ENCODE measurements at regions not wholly inside any gene's neighbourhood (a gene's known extent, or its start where the extent isn't known, plus 50 kb on each side); places are given as distances from the start of the nearest gene placed in this dataset.

DNA sequence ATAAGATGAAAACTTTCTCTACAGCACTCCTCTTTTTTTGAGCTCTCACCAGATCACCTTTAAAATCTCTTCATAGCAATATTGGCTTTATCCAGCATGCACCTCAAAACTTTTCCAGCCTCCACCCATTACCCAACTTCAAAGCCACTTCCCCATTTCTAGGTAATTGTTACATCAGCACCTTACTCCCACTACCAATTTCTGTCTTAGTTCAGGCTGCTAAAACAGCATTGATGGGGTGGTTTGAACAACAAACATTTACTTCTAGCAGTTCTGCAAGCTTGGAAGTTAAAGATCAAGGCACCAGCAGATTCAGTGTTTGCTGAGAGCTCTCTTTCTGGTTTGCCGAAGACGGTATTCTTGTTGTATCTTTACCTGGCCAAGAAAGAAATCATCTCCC, 114.0 kb upstream of the SLC39A10 start:
- no peak overlapping the region for H3K4me3 ChIP-seq (ENCODE audit: low read depth in 2 of 2, low read length in 1 of 2)
- H3K27me3 ChIP-seq (ENCODE audit: insufficient read depth) = no peaks in the 10 kb centered on the region
- H3K79me2 ChIP-seq (ENCODE audit: insufficient read depth) = no peaks in the 10 kb centered on the region
- ChIA-PET CTCF (no interaction called here), POLR2A (no interaction called here)
- H3K9me3 ChIP-seq = no peaks in the 10 kb centered on the region
- no peaks in the 10 kb centered on the region for H3K4me1 ChIP-seq (ENCODE audit: control insufficient read depth in 1 of 2, insufficient read depth in 2 of 2, low read depth in 1 of 2, low read length in 1 of 2)
- TF ChIP-seq RCOR1 (IDR thresholded peaks at IDR 0.05; ENCODE audit: low read length) = no peak
- TF ChIP-seq ELF1 (IDR thresholded peaks at IDR 0.05) = no peak
- no peaks in the 10 kb centered on the region for H3K9me2 ChIP-seq
- H3K4me2 ChIP-seq = no peak overlapping the region
- no peaks in the 10 kb centered on the region for H3K36me3 ChIP-seq (replicated peaks in 1 of 2; ENCODE audit: control insufficient read depth in 1 of 2, insufficient read depth in 2 of 2, low read length in 1 of 2)
- DNase-seq = no peak
- H4K20me1 ChIP-seq (ENCODE audit: insufficient read depth) = no peaks in the 10 kb centered on the region
- no peak overlapping the region for H3K9ac ChIP-seq
- 97% methylated on average over 2 of the region's 2 CpGs for WGBS (ENCODE audit: low lambda C conversion rate)
- peaks cover 9% of the 10 kb centered on the region for H3F3A ChIP-seq (replicated peaks; ENCODE audit: insufficient read depth)
- H3K27ac ChIP-seq (ENCODE audit: low read depth in 2 of 2, low read length in 1 of 2) = no peak overlapping the region
- no peak overlapping the region for H2AFZ ChIP-seq (ENCODE audit: low read depth)

GRCh38 chr2:195542067-195542466, 115.0 kb upstream of the SLC39A10 start:
- TF ChIP-seq RFX5 (IDR thresholded peaks at IDR 0.05; ENCODE audit: low read length) = no peak
- no peak for TF ChIP-seq CHD2 (IDR thresholded peaks at IDR 0.05; ENCODE audit: low read length, partially characterized antibody)
- TF ChIP-seq FOXM1 (IDR thresholded peaks at IDR 0.05; ENCODE audit: low read depth) = no peak
- no peak for TF ChIP-seq FOSL2 (IDR thresholded peaks at IDR 0.05; ENCODE audit: borderline replicate concordance, low read depth)
- no peak for TF ChIP-seq YY1 (IDR thresholded peaks at IDR 0.05; ENCODE audit: low read depth)
- no peak for TF ChIP-seq SMC3 (IDR thresholded peaks at IDR 0.05; ENCODE audit: low read depth, low read length)
- TF ChIP-seq RCOR1 (IDR thresholded peaks at IDR 0.05; ENCODE audit: low read length) = no peak
- TF ChIP-seq, protein P1, sequence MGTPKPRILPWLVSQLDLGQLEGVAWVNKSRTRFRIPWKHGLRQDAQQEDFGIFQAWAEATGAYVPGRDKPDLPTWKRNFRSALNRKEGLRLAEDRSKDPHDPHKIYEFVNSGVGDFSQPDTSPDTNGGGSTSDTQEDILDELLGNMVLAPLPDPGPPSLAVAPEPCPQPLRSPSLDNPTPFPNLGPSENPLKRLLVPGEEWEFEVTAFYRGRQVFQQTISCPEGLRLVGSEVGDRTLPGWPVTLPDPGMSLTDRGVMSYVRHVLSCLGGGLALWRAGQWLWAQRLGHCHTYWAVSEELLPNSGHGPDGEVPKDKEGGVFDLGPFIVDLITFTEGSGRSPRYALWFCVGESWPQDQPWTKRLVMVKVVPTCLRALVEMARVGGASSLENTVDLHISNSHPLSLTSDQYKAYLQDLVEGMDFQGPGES (IDR thresholded peaks at IDR 0.05; ENCODE audit: low read depth, low read length) = no peak
- TF ChIP-seq, protein P2, sequence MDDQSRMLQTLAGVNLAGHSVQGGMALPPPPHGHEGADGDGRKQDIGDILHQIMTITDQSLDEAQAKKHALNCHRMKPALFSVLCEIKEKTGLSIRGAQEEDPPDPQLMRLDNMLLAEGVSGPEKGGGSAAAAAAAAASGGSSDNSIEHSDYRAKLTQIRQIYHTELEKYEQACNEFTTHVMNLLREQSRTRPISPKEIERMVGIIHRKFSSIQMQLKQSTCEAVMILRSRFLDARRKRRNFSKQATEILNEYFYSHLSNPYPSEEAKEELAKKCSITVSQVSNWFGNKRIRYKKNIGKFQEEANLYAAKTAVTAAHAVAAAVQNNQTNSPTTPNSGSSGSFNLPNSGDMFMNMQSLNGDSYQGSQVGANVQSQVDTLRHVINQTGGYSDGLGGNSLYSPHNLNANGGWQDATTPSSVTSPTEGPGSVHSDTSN (IDR thresholded peaks at IDR 0.05) = no peak
- TF ChIP-seq, protein P3, sequence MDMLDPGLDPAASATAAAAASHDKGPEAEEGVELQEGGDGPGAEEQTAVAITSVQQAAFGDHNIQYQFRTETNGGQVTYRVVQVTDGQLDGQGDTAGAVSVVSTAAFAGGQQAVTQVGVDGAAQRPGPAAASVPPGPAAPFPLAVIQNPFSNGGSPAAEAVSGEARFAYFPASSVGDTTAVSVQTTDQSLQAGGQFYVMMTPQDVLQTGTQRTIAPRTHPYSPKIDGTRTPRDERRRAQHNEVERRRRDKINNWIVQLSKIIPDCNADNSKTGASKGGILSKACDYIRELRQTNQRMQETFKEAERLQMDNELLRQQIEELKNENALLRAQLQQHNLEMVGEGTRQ (IDR thresholded peaks at IDR 0.05; ENCODE audit: borderline replicate concordance, low read depth, low read length) = no peak
- no peak for TF ChIP-seq GATA2 (CRISPR knock-in tag; IDR thresholded peaks at IDR 0.05)
- no peak for TF ChIP-seq RXRA (IDR thresholded peaks at IDR 0.05; ENCODE audit: borderline replicate concordance, low read depth)
- no peak for TF ChIP-seq NFIC (IDR thresholded peaks at IDR 0.05; ENCODE audit: borderline replicate concordance)
- TF ChIP-seq, protein P4, sequence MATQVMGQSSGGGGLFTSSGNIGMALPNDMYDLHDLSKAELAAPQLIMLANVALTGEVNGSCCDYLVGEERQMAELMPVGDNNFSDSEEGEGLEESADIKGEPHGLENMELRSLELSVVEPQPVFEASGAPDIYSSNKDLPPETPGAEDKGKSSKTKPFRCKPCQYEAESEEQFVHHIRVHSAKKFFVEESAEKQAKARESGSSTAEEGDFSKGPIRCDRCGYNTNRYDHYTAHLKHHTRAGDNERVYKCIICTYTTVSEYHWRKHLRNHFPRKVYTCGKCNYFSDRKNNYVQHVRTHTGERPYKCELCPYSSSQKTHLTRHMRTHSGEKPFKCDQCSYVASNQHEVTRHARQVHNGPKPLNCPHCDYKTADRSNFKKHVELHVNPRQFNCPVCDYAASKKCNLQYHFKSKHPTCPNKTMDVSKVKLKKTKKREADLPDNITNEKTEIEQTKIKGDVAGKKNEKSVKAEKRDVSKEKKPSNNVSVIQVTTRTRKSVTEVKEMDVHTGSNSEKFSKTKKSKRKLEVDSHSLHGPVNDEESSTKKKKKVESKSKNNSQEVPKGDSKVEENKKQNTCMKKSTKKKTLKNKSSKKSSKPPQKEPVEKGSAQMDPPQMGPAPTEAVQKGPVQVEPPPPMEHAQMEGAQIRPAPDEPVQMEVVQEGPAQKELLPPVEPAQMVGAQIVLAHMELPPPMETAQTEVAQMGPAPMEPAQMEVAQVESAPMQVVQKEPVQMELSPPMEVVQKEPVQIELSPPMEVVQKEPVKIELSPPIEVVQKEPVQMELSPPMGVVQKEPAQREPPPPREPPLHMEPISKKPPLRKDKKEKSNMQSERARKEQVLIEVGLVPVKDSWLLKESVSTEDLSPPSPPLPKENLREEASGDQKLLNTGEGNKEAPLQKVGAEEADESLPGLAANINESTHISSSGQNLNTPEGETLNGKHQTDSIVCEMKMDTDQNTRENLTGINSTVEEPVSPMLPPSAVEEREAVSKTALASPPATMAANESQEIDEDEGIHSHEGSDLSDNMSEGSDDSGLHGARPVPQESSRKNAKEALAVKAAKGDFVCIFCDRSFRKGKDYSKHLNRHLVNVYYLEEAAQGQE (IDR thresholded peaks at IDR 0.05; ENCODE audit: low read depth, low read length) = no peak
- Histone ChIP-seq H2AFZ (ENCODE audit: low read depth) (no peak overlapping the region), H3K4me1 (ENCODE audit: control insufficient read depth in 1 of 2, insufficient read depth in 2 of 2, low read depth in 1 of 2, low read length in 1 of 2) (no peaks in the 10 kb centered on the region), H3K4me3 (ENCODE audit: low read depth in 2 of 2, low read length in 1 of 2) (no peak overlapping the region), H3K9me3 (no peaks in the 10 kb centered on the region), H3K27ac (ENCODE audit: low read depth in 2 of 2, low read length in 1 of 2) (no peak overlapping the region), H3F3A (replicated peaks; ENCODE audit: insufficient read depth) (peaks cover 9% of the 10 kb centered on the region), H3K79me2 (ENCODE audit: insufficient read depth) (no peaks in the 10 kb centered on the region), H3K36me3 (replicated peaks in 1 of 2; ENCODE audit: control insufficient read depth in 1 of 2, insufficient read depth in 2 of 2, low read length in 1 of 2) (no peaks in the 10 kb centered on the region), H3K9me2 (no peaks in the 10 kb centered on the region), H4K20me1 (ENCODE audit: insufficient read depth) (no peaks in the 10 kb centered on the region), H3K27me3 (ENCODE audit: insufficient read depth) (no peaks in the 10 kb centered on the region), H3K4me2 (no peak overlapping the region), H3K9ac (no peak overlapping the region)
- no peak for DNase-seq
- WGBS (ENCODE audit: low lambda C conversion rate) = 88% methylated on average over 4 of the region's 4 CpGs
- CTCF ChIA-PET = interaction anchor here (0.7 kb wide), 1 partner anchor 157 kb away, joined by 4 read pairs; no protein-coding TSS in a partner anchor
- POLR2A ChIA-PET = no interaction called here
